ENCODE measurements at regions not wholly inside any gene's neighbourhood (a gene's known extent, or its start where the extent isn't known, plus 50 kb on each side); places are given as distances from the start of the nearest gene placed in this dataset.

DNA sequence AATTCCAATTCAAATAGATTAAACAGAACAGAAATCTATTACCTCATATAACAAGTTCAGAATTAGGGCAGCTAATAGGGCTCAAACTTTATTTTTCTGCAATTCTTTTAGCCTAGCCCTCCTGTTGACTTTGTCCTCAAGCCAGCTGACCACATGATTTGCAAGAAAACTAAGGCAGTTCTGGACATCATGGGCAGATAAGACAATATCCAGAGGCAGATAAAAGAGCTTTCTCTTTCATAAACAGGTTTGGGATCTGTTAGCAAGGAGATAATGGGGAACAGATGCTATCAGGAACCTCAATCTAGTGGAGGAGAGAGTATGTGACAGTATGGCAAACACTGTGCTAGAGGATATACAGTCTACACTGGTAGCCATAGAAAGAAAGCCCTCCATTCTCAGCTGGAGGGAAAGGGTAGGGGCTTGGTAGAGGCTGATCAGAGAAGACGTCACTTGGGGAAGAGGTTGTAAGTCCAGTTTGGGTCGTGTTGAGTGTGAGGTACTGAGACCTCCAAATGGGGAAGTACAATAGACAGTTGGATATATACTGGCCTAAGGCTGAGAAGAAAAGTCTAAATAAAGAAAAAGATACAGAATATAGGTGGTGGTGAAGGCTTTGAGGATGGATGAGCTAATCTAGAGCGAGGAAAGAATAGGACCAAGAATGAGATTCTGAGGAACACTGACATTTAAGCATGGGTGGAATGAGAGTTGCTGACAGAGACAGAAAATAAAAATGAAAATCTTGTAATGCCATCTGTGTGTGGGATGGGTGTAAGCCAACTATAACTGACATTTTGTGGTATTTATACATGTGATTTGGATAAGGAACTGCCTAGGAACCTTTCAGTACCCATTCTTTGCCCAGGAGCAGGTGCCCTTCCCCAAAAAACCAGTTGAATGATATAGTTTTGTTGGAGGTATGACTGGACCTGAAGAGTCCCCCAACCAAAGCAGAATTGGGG lies 67.4 kb downstream of the CYB561 start:
- no peak for DNase-seq (ENCODE audit: low spot score)

DNA sequence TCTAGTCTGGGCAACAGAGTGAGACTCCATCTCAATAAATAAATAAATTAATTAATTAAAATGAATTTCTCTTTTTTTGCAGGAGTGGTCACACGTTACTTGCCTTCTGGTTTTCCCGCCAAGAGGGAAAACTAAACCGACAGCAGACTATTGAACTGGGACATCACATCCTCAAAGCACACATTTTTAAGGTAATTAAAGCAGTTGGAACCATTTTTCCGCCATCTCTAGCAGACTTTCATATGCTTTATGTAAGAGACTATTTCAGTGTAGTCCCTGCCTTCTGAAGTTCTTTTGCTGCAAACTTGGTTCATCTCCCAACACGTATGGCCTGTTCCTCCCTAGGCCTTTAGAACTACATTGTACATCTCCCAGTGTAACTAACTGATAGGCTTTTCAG lies 66.5 kb downstream of the CYB561 start:
- no peak for DNase-seq (ENCODE audit: low spot score)

GRCh38 chr17:63381101-63381729 lies 64.9 kb downstream of the CYB561 start:
- no peak for DNase-seq (ENCODE audit: low spot score)

DNA sequence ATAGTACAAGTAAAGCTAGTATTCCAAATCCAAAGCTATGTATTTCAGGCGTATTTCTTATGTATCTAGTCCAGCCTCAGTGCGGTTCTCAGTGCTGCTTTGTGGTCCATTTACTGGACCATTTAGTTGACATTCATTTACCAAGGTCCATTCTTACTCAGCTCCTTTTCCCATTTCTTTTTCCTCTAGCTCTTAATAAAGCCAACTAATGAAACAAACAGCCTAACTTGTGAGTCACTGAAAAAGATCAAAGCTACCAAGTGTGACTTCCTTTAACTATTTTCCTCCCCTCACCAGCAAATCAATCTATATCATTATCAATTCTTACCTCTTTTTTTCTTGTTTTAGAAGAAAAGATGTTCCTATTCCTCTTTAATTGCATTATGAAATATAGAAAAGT lies 64.0 kb downstream of the CYB561 start:
- DNase-seq (ENCODE audit: low spot score), result no peak
